ENCODE measurements at regions not wholly inside any gene's neighbourhood (a gene's known extent, or its start where the extent isn't known, plus 50 kb on each side); places are given as distances from the start of the nearest gene placed in this dataset.

GRCh38 chr14:36438883-36439282 lies 81.1 kb downstream of the NKX2-1 start:
- DNase-seq: no peak
- Histone ChIP-seq H3K4me3 (ENCODE audit: control extremely low read depth in 1 of 5, extremely low read depth in 1 of 5, insufficient read depth in 1 of 5, low read depth in 2 of 5, low read length in 4 of 5) (no peak overlapping the region), H3K4me1 (ENCODE audit: control insufficient read depth in 2 of 2, insufficient read depth in 2 of 2, low read length in 2 of 2) (no peaks in the 10 kb centered on the region), H3K36me3 (replicated peaks in 1 of 2; ENCODE audit: control extremely low read depth in 1 of 2, control insufficient read depth in 1 of 2, extremely low read depth in 1 of 2, insufficient read depth in 2 of 2, low read length in 1 of 2) (no peaks in the 10 kb centered on the region), H3K9ac (ENCODE audit: low read length) (no peak overlapping the region), H3K27ac (ENCODE audit: low read length in 2 of 2) (no peak overlapping the region), H3K79me2 (ENCODE audit: control insufficient read depth, insufficient read depth, low read length) (no peaks in the 10 kb centered on the region), H4K20me1 (ENCODE audit: control insufficient read depth, insufficient read depth, low read length, poor library complexity, severe bottlenecking) (no peaks in the 10 kb centered on the region), H3K9me3 (ENCODE audit: control extremely low read depth in 1 of 3, control insufficient read depth in 2 of 3, insufficient read depth in 1 of 3, low read length in 2 of 3) (no peaks in the 10 kb centered on the region), H3K4me2 (replicated peaks; ENCODE audit: low read depth, low read length, poor library complexity, severe bottlenecking) (no peak overlapping the region), H2AFZ (ENCODE audit: insufficient read depth, low read depth, low read length, poor library complexity, severe bottlenecking) (no peak overlapping the region), H3K27me3 (replicated peaks in 1 of 4; ENCODE audit: control extremely low read depth in 1 of 4, control insufficient read depth in 3 of 4, insufficient read depth in 4 of 4, low read length in 3 of 4) (peaks cover 0 to 6% (median 0%) of the 10 kb centered on the region in 4 experiments)
- H3K27me3 Mint-ChIP-seq: peaks cover 18% of the 10 kb centered on the region
- WGBS (ENCODE audit: insufficient coverage): 70% methylated on average over 3 of the region's 4 CpGs
- H3K27ac Mint-ChIP-seq: no peak overlapping the region
- POLR2A ChIA-PET: no interaction called here
- no peak overlapping the region for H3K4me3 Mint-ChIP-seq
- H3K9me3 Mint-ChIP-seq (ENCODE audit: insufficient read depth): no peaks in the 10 kb centered on the region
- ATAC-seq (ENCODE audit: low read depth): no peak
- no peaks in the 10 kb centered on the region for H3K4me1 Mint-ChIP-seq
- intact Hi-C loops (cut with micrococcal nuclease): no loop called here
- no peak for TF ChIP-seq EZH2 (IDR thresholded peaks at IDR 0.05; ENCODE audit: borderline replicate concordance, insufficient read depth, low read depth, low read length, poor library complexity, severe bottlenecking)
- no peak for TF ChIP-seq CTCF (IDR thresholded peaks at IDR 0.05)
- CTCF ChIA-PET: interaction anchor here (1.0 kb wide), 1 partner anchor 198 kb away, joined by 3 read pairs; no protein-coding TSS in a partner anchor

GRCh38 chr14:36430662-36431084 lies 89.4 kb downstream of the NKX2-1 start:
- Histone ChIP-seq H2AFZ (ENCODE audit: insufficient read depth, low read depth, low read length, poor library complexity, severe bottlenecking) (no peak overlapping the region), H4K20me1 (ENCODE audit: control insufficient read depth, insufficient read depth, low read length, poor library complexity, severe bottlenecking) (no peaks in the 10 kb centered on the region), H3K4me3 (ENCODE audit: control extremely low read depth in 1 of 5, extremely low read depth in 1 of 5, insufficient read depth in 1 of 5, low read depth in 2 of 5, low read length in 4 of 5) (no peak overlapping the region), H3K79me2 (ENCODE audit: control insufficient read depth, insufficient read depth, low read length) (no peaks in the 10 kb centered on the region), H3K9me3 (ENCODE audit: control extremely low read depth in 1 of 3, control insufficient read depth in 2 of 3, insufficient read depth in 1 of 3, low read length in 2 of 3) (no peaks in the 10 kb centered on the region), H3K27me3 (replicated peaks in 1 of 4; ENCODE audit: control extremely low read depth in 1 of 4, control insufficient read depth in 3 of 4, insufficient read depth in 4 of 4, low read length in 3 of 4) (peaks cover 0 to 2% (median 0%) of the 10 kb centered on the region in 4 experiments), H3K36me3 (replicated peaks in 1 of 2; ENCODE audit: control extremely low read depth in 1 of 2, control insufficient read depth in 1 of 2, extremely low read depth in 1 of 2, insufficient read depth in 2 of 2, low read length in 1 of 2) (no peaks in the 10 kb centered on the region), H3K4me2 (replicated peaks; ENCODE audit: low read depth, low read length, poor library complexity, severe bottlenecking) (no peak overlapping the region), H3K9ac (ENCODE audit: low read length) (no peak overlapping the region), H3K27ac (ENCODE audit: low read length in 2 of 2) (no peak overlapping the region), H3K4me1 (ENCODE audit: control insufficient read depth in 2 of 2, insufficient read depth in 2 of 2, low read length in 2 of 2) (no peaks in the 10 kb centered on the region)
- no peaks in the 10 kb centered on the region for H3K9me3 Mint-ChIP-seq (ENCODE audit: insufficient read depth)
- no peak overlapping the region for H3K27ac Mint-ChIP-seq
- DNase-seq: no peak
- H3K4me3 Mint-ChIP-seq: no peak overlapping the region
- no peak for TF ChIP-seq CTCF (IDR thresholded peaks at IDR 0.05)
- H3K4me1 Mint-ChIP-seq: no peaks in the 10 kb centered on the region
- intact Hi-C loops (cut with micrococcal nuclease): no loop called here
- ATAC-seq (ENCODE audit: low read depth): no peak
- ChIA-PET POLR2A (no interaction called here), CTCF (no interaction called here)
- H3K27me3 Mint-ChIP-seq: no peaks in the 10 kb centered on the region
- 90% methylated on average over 2 of the region's 5 CpGs for WGBS (ENCODE audit: insufficient coverage)
